G401 (cell line): ENCODE measurements at regions not wholly inside any gene's neighbourhood (a gene's known extent, or its start where the extent isn't known, plus 50 kb on each side); places are given as distances from the start of the nearest gene placed in this dataset.

Source experiments
- DNase-seq: peaks from one replicate; pipeline ENCODE4 v3.0.0-alpha.2; 2015; ENCODE audit warnings: low spot score
- in situ Hi-C: cut with HindIII; loops from 2 replicates; pipeline ENCODE4 v1.10.0; 2016; ENCODE audit warnings: low sequenced_read_pairs, mixed read lengths

GRCh38 chr6:56708810-56709597, 66.3 kb upstream of the DST start:
- peak; percentile 52 for DNase-seq
- in situ Hi-C loops: no loop called here

GRCh38 chr6:56706981-56707726, 64.5 kb upstream of the DST start:
- in situ Hi-C loops: no loop called here
- no peak for DNase-seq

GRCh38 chr6:56699066-56699654, 56.5 kb upstream of the DST start:
- peak; percentile 62 for DNase-seq
- in situ Hi-C loops: no loop called here

- in situ Hi-C loops: no loop called here
- no peak for DNase-seq
Measured at GRCh38 chr6:56695702-56696101, 53.0 kb upstream of the DST start.

- in situ Hi-C loops: no loop called here
- no peak for DNase-seq
Measured at GRCh38 chr6:56694002-56694401, 51.3 kb upstream of the DST start.

GRCh38 chr6:56693246-56693607, 50.5 kb upstream of the DST start:
- peak; percentile 82 for DNase-seq
- in situ Hi-C loops: no loop called here

GRCh38 chr6:56692523-56693245, 50.0 kb upstream of the DST start:
- DNase-seq: no peak
- in situ Hi-C loops: no loop called here
